PC-9 (cell line): ENCODE measurements at regions not wholly inside any gene's neighbourhood (a gene's known extent, or its start where the extent isn't known, plus 50 kb on each side); places are given as distances from the start of the nearest gene placed in this dataset.

ENCODE experiments used
- CTCF ChIP-seq: fragments of 200-600 bp; sonication (generic); conservative IDR thresholded peaks from 2 replicates; pipeline ENCODE4 v1.6.1; 2017; ENCODE audit warnings: mixed run types, antibody characterized with exemption, mild to moderate bottlenecking, moderate library complexity
- EZH2 ChIP-seq: fragments of 200-600 bp; sonication (generic); IDR thresholded peaks from 2 replicates; pipeline ENCODE4 v1.8.0; 2017; ENCODE audit warnings: antibody characterized with exemption, low read depth

- TF ChIP-seq CTCF (no peak), EZH2 (no peak)
Observed at GRCh38 chr13:52899206-52899605, 50.8 kb upstream of the PCDH8 start.
